Amniotic epithelial cell (primary cell): ENCODE measurements at regions not wholly inside any gene's neighbourhood (a gene's known extent, or its start where the extent isn't known, plus 50 kb on each side); places are given as distances from the start of the nearest gene placed in this dataset.

Experiments used
- DNase-seq: peaks from one replicate; pipeline ENCODE4 v3.0.0-alpha.2; 2010; ENCODE audit warnings: low read depth

DNA sequence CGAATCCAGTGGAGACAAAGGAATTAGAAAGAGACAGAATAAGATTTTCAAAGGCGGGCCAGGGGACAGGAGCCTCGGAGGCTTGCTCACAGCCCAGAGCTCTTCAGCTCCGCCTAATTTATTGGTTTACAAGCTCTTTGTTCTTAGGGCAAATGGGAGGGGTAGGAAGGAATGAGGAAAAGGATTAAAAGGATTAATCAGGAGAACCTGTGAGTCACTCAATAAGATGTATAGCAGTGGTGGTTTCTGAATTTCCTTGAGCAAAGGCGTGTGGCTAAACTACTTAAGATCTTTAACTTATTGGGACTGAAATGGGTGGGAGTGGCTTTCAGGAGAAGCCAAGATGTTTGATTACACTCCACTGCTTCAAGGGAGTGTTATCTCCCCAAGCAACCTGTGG is 456.0 kb upstream of the SPANXN1 start:
- no peak for DNase-seq

DNA sequence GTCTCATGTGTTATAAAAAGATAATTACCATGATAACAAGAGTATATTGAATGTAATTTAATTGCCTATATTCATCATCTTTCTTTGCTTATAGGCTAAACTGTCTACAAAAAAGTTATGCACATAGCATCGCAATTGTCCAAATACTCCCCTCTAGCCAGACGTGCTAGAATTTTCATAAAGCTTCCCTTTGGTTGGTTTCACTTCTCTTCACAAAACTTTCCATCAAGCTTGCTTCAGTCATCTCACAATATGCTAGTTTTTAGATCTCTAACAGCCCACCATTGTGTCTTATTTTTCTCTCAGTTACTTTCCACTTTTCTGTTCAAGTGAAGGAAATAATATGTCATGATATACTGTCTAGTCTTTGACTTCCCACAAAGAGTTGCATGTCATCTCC is 448.3 kb upstream of the SPANXN1 start:
- DNase-seq, result no peak

- no peak for DNase-seq
Measured at GRCh38 chrX:144801786-144802185, 445.5 kb upstream of the SPANXN1 start.

GRCh38 chrX:144809025-144809424 is 438.3 kb upstream of the SPANXN1 start:
- no peak for DNase-seq

DNA sequence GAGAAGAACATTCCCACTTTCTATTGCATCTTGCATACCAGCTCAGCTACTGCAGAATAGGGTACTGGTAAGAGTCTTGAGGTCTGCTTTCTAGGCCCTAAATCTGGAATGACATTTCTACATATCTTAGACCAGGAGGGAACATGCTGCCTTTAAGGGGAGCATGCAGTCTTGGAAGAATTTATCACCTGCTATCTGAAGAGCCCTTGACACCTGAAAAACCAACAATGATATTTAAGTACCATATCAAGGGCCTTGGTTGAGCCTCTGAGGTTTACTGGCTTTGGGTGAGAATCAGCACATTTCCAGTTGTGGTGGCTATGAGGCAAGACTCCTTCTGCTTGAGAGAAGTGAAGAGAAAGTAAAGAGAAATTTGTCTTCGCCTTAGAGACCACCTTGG is 436.8 kb upstream of the SPANXN1 start:
- DNase-seq, result no peak

- DNase-seq, result no peak
Measured at GRCh38 chrX:144819406-144819805, 427.9 kb upstream of the SPANXN1 start.

- DNase-seq, result no peak
Measured at GRCh38 chrX:144840616-144841015, 406.7 kb upstream of the SPANXN1 start.

DNA sequence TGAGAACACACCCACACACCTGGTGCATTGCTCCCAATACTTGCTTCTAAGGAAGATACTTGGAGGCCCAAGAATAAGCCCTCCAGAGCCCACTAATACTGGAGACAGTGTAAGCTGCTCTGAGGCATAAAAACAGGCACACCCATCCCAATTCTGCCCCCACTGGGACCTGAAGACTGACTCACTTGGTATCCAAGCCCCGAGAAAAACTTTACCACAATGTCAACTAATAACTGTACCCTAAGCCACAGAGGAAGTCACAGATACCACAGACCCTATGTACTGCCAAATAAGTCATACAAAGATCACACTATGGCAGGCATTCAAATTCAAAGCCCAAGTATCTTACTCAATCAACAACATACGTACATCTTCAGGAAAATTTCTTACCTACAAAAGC is 398.2 kb upstream of the SPANXN1 start:
- DNase-seq, result no peak

- DNase-seq, result no peak
Measured at GRCh38 chrX:144896323-144896722, 351.0 kb upstream of the SPANXN1 start.

DNA sequence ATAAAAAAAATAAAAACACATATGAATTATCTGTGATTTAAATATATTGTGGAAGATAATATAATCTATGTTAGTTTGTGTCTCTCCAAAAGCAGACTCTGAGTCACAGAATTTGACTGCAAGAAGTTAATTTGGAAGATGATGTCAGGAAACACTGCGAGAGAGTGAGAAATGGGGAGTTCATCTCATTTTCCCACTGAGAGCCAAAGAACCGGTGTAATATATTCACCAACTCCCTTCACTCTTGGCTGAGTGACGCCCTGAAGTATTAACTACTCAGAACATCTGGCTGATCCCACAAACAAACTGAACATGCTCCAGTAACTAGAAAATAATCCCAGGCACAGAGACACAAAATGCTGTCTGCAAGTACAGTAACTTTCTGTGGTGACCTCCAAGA is 345.8 kb upstream of the SPANXN1 start:
- DNase-seq, result no peak

DNA sequence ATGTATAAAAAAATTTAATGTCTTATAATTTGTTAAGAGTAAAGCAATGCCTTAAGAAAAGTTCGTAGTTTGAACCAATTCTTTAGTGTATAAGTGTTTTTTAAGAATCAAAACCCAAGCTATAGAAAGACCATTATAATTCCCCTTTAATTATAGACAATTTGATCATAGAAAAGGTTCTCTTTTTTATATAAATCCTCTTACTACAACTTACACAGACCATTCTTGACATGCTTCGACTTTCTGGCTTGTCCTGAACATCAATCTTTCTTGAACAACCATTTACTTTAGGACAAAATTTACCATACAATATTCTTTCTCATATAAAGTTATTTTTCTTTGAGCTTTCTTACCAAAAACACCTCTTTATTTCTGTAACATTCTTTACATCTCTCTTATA is 330.5 kb upstream of the SPANXN1 start:
- no peak for DNase-seq

GRCh38 chrX:144918936-144919335 is 328.4 kb upstream of the SPANXN1 start:
- DNase-seq, result no peak

DNA sequence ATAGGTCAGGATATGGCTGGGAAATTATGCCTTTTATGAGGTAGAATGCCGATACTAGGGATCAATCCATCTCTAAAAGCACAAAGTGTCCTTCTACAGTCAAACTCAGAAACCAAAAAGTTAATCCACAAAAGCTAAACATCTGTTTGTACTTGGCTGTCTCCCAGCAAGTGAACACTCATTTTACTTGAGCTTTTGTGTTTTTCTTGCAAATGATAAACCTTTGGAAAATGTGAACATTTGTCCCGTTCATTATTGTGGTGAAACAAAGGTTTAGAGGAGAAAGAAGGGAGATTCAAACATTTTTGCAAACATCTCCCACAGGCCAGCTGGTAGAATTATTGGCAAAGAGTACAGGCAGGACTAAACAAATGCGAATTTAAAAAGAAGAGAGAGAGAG is 300.6 kb upstream of the SPANXN1 start:
- DNase-seq, result no peak
